HepG2 (cell line): ENCODE measurements at regions not wholly inside any gene's neighbourhood (a gene's known extent, or its start where the extent isn't known, plus 50 kb on each side); places are given as distances from the start of the nearest gene placed in this dataset.

ENCODE experiments used
- MAX ChIP-seq: IDR thresholded peaks from 2 replicates; pipeline ENCODE4 v1.6.1; 2012; ENCODE audit warnings: inconsistent platforms
- RELA ChIP-seq: sonication (generic); formaldehyde crosslinking; IDR thresholded peaks from 2 replicates; pipeline ENCODE4 v1.4.0; 2020; ENCODE audit warnings: missing genetic modification reagents
- REST ChIP-seq, 2 experiments: IDR thresholded peaks; 2 replicates each; pipeline ENCODE4 v1.6.1; 2011 to 2012; ENCODE audit warnings: low read length in 2 of 2, borderline replicate concordance in 1 of 2, low read depth in 1 of 2, mild to moderate bottlenecking in 1 of 2, moderate library complexity in 1 of 2
- TBL1XR1 ChIP-seq: fragments of 150-350 bp; IDR thresholded peaks from 2 replicates; pipeline ENCODE4 v1.6.1; 2014; ENCODE audit warnings: borderline replicate concordance, low read length; ENCODE audit not compliant: partially characterized antibody

GRCh38 chr13:91249370-91249769 lies 98.1 kb upstream of the MIR17HG start:
- TF ChIP-seq MAX (no peak), REST (IDR thresholded peaks at IDR 0.05; ENCODE audit: borderline replicate concordance in 1 of 2, low read depth in 1 of 2, low read length in 2 of 2) (no peak), RELA (CRISPR knock-in tag) (no peak), TBL1XR1 (no peak)
